H9 (cell line): ENCODE measurements at regions not wholly inside any gene's neighbourhood (a gene's known extent, or its start where the extent isn't known, plus 50 kb on each side); places are given as distances from the start of the nearest gene placed in this dataset.

Experiments used
- DNase-seq: peaks from one replicate; pipeline ENCODE4 v3.0.0-alpha.2; 2017
- H2AFZ ChIP-seq: one replicate; pipeline ENCODE4 v1.6.1; 2013; ENCODE audit warnings: mild to moderate bottlenecking, low read length, control low read depth, moderate library complexity
- H2AK5ac ChIP-seq: 2 replicates; pipeline ENCODE4 v1.6.1; 2013; ENCODE audit warnings: low read length, control low read depth, mixed read lengths; ENCODE audit not compliant: insufficient read length
- H2BK120ac ChIP-seq: one replicate; pipeline ENCODE4 v1.6.1; 2013; ENCODE audit warnings: low read depth, mild to moderate bottlenecking, low read length, control low read depth, inconsistent platforms; ENCODE audit not compliant: poor library complexity, severe bottlenecking
- H2BK12ac ChIP-seq: 2 replicates; pipeline ENCODE4 v1.6.1; 2013; ENCODE audit warnings: low read length, control low read depth, mixed read lengths, low read depth; ENCODE audit not compliant: insufficient read length
- H2BK15ac ChIP-seq: 2 replicates; pipeline ENCODE4 v1.6.1; 2013; ENCODE audit warnings: low read depth, low read length, control low read depth
- H2BK20ac ChIP-seq: one replicate; pipeline ENCODE4 v1.6.1; 2013; ENCODE audit warnings: low read depth, mild to moderate bottlenecking, low read length, control low read depth, inconsistent platforms; ENCODE audit not compliant: poor library complexity, severe bottlenecking
- H2BK5ac ChIP-seq: 2 replicates; pipeline ENCODE4 v1.6.1; 2013; ENCODE audit warnings: low read length, control low read depth, mixed read lengths; ENCODE audit not compliant: insufficient read length
- H3K14ac ChIP-seq: 2 replicates; pipeline ENCODE4 v1.6.1; 2013; ENCODE audit warnings: low read length, control low read depth; ENCODE audit not compliant: insufficient read depth
- H3K18ac ChIP-seq: 2 replicates; pipeline ENCODE4 v1.6.1; 2013; ENCODE audit warnings: low read depth, mild to moderate bottlenecking, mixed read lengths, low read length, control low read depth; ENCODE audit not compliant: insufficient read length
- H3K23ac ChIP-seq: 2 replicates; pipeline ENCODE4 v1.6.1; 2013; ENCODE audit warnings: low read length, control low read depth, mixed read lengths, low read depth; ENCODE audit not compliant: insufficient read length
- H3K23me2 ChIP-seq: 2 replicates; pipeline ENCODE4 v1.6.1; 2013; ENCODE audit warnings: low read depth, mild to moderate bottlenecking, mixed read lengths, low read length, control low read depth; ENCODE audit not compliant: insufficient read length, poor library complexity, severe bottlenecking
- H3K27ac ChIP-seq: 2 replicates; pipeline ENCODE4 v1.5.1; 2013; ENCODE audit warnings: low read length, control low read depth, mixed read lengths, low read depth; ENCODE audit not compliant: insufficient read length
- H3K27me3 ChIP-seq: 2 replicates; pipeline ENCODE4 v1.6.1; 2013; ENCODE audit warnings: low read length, control low read depth, inconsistent platforms; ENCODE audit not compliant: insufficient read depth
- H3K4ac ChIP-seq: 2 replicates; pipeline ENCODE4 v1.6.1; 2013; ENCODE audit warnings: low read depth, mild to moderate bottlenecking, control low read depth, inconsistent platforms, low read length, moderate library complexity
- H3K4me1 ChIP-seq: 2 replicates; pipeline ENCODE4 v1.6.1; 2013; ENCODE audit warnings: low read length, control low read depth, inconsistent platforms; ENCODE audit not compliant: insufficient read depth
- H3K4me2 ChIP-seq: 2 replicates; pipeline ENCODE4 v1.6.1; 2013; ENCODE audit warnings: low read length, control low read depth, mixed read lengths; ENCODE audit not compliant: insufficient read length, insufficient read depth
- H3K56ac ChIP-seq: 2 replicates; pipeline ENCODE4 v1.6.1; 2013; ENCODE audit warnings: low read depth, mild to moderate bottlenecking, mixed read lengths, low read length, control low read depth; ENCODE audit not compliant: insufficient read length
- H3K79me1 ChIP-seq: 2 replicates; pipeline ENCODE4 v1.6.1; 2013; ENCODE audit warnings: low read depth, mild to moderate bottlenecking, moderate library complexity, low read length, control low read depth, inconsistent platforms; ENCODE audit not compliant: insufficient read depth, poor library complexity, severe bottlenecking
- H3K79me2 ChIP-seq: 2 replicates; pipeline ENCODE4 v1.6.1; 2013; ENCODE audit warnings: low read length, control low read depth, inconsistent platforms; ENCODE audit not compliant: insufficient read depth
- H3K9ac ChIP-seq: 2 replicates; pipeline ENCODE4 v1.6.1; 2013; ENCODE audit warnings: low read length, control low read depth, mixed read lengths; ENCODE audit not compliant: insufficient read length; ENCODE audit errors: extremely low read depth
- H3K9me3 ChIP-seq: one replicate; pipeline ENCODE4 v1.6.1; 2013; ENCODE audit warnings: low read depth, low read length, inconsistent platforms; ENCODE audit not compliant: control insufficient read depth
- H3T11ph ChIP-seq: one replicate; pipeline ENCODE4 v1.6.1; 2013; ENCODE audit warnings: mild to moderate bottlenecking, low read length, control low read depth, inconsistent platforms
- H4K20me1 ChIP-seq: one replicate; pipeline ENCODE4 v1.6.1; 2013; ENCODE audit not compliant: control insufficient read depth, insufficient read length, insufficient read depth
- H4K5ac ChIP-seq: 2 replicates; pipeline ENCODE4 v1.6.1; 2013; ENCODE audit warnings: low read depth, mild to moderate bottlenecking, mixed read lengths, low read length, control low read depth; ENCODE audit not compliant: insufficient read length
- H4K8ac ChIP-seq: replicated peaks from 2 replicates; pipeline ENCODE4 v1.6.1; 2013; ENCODE audit warnings: low read length, control low read depth, mixed read lengths, low read depth; ENCODE audit not compliant: insufficient read length
- H4K91ac ChIP-seq: 2 replicates; pipeline ENCODE4 v1.6.1; 2013; ENCODE audit warnings: low read depth, mild to moderate bottlenecking, moderate library complexity, mixed read lengths, low read length, control low read depth; ENCODE audit not compliant: insufficient read length
- H3K27ac Mint-ChIP-seq, 3 experiments: 2 replicates in 2 of 3; 3 replicates in 1 of 3; pipeline ENCODE4 v1.8.0; 2020 to 2021; ENCODE audit warnings: mixed read lengths in 3 of 3, mild to moderate bottlenecking in 1 of 3, moderate library complexity in 1 of 3
- H3K27me3 Mint-ChIP-seq: 2 replicates; pipeline ENCODE4 v1.8.0; 2021; ENCODE audit warnings: low read depth, mild to moderate bottlenecking, moderate library complexity, mixed read lengths
- H3K36me3 Mint-ChIP-seq, 3 experiments: 2 replicates in 2 of 3; 3 replicates in 1 of 3; pipeline ENCODE4 v1.8.0; 2020 to 2021; ENCODE audit warnings: low read depth in 3 of 3, mixed read lengths in 3 of 3; ENCODE audit not compliant: insufficient read depth in 1 of 3
- H3K4me1 Mint-ChIP-seq, 2 experiments: 2 replicates each; pipeline ENCODE4 v1.8.0; 2020; ENCODE audit warnings: mixed read lengths in 2 of 2
- H3K4me3 Mint-ChIP-seq, 2 experiments: 2 replicates in 1 of 2; 3 replicates in 1 of 2; pipeline ENCODE4 v1.8.0; 2020 to 2021; ENCODE audit warnings: mild to moderate bottlenecking in 2 of 2, mixed read lengths in 2 of 2, moderate library complexity in 1 of 2
- H3K9me3 Mint-ChIP-seq, 2 experiments: 2 replicates in 1 of 2; 3 replicates in 1 of 2; pipeline ENCODE4 v1.8.0; 2020; ENCODE audit warnings: mild to moderate bottlenecking in 2 of 2, mixed read lengths in 2 of 2, moderate library complexity in 1 of 2
- WGBS: extraction: QIAGEN DNeasy Blood & Tissue Kit; methylation state at CpG from one replicate; pipeline ENCODE4 v1.1.7; 2013; ENCODE audit warnings: missing lambda C conversion rate, low lambda C conversion rate, mixed read lengths; ENCODE audit not compliant: insufficient read length; ENCODE audit errors: extremely low coverage; 5-methylcytosine and 5-hydroxymethylcytosine counted together
- TF ChIP-seq, protein P1 (sequence below): fragments of 200-600 bp; sonication (generic); conservative IDR thresholded peaks from 3 replicates; pipeline ENCODE4 v1.8.0; 2021; ENCODE audit warnings: antibody characterized with exemption, mild to moderate bottlenecking

DNA sequence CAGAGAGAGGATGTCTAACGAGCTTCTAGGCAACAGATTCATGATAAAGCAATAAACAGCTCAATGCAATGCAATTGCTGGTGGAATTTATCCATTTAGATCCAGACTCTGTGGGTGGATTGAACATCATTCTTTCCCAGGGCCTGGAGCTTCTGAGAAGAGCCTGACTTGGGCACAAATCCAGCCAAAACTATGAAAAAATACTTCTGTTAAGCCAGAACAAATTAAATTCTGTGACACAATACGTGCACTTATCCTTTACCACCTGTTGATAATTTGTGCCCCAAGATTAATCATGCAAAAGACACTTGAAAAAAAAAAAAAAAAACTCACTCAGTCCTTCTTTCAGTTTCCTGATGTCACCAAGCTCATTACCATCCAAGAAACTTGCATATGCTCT is 446.0 kb upstream of the DCN start:
- no peaks in the 10 kb centered on the region for H3K4me1 ChIP-seq
- no peak overlapping the region for H3K14ac ChIP-seq
- Mint-ChIP-seq H3K4me3 (no peak overlapping the region), H3K27me3 (no peaks in the 10 kb centered on the region), H3K4me1 (no peaks in the 10 kb centered on the region), H3K36me3 (peaks cover 2 to 17% (median 3%) of the 10 kb centered on the region in 3 experiments; a peak in 5 of 7 replicates), H3K9me3 (peaks cover 10 to 19% of the 10 kb centered on the region in 2 experiments), H3K27ac (no peak overlapping the region)
- no peak for DNase-seq
- H2BK20ac ChIP-seq, result no peak overlapping the region
- no peak overlapping the region for H4K5ac ChIP-seq
- H3K27ac ChIP-seq, result no peak overlapping the region
- no peaks in the 10 kb centered on the region for H4K20me1 ChIP-seq
- no peak overlapping the region for H2AFZ ChIP-seq
- WGBS, result no CpG with 5 or more reads among the region's 2 CpGs
- no peaks in the 10 kb centered on the region for H3K9me3 ChIP-seq
- H4K91ac ChIP-seq, result no peak overlapping the region
- H2BK5ac ChIP-seq, result no peak overlapping the region
- H3K18ac ChIP-seq, result no peak overlapping the region
- H3K27me3 ChIP-seq, result no peaks in the 10 kb centered on the region
- no peak overlapping the region for H3K4me2 ChIP-seq
- TF ChIP-seq, protein P1, sequence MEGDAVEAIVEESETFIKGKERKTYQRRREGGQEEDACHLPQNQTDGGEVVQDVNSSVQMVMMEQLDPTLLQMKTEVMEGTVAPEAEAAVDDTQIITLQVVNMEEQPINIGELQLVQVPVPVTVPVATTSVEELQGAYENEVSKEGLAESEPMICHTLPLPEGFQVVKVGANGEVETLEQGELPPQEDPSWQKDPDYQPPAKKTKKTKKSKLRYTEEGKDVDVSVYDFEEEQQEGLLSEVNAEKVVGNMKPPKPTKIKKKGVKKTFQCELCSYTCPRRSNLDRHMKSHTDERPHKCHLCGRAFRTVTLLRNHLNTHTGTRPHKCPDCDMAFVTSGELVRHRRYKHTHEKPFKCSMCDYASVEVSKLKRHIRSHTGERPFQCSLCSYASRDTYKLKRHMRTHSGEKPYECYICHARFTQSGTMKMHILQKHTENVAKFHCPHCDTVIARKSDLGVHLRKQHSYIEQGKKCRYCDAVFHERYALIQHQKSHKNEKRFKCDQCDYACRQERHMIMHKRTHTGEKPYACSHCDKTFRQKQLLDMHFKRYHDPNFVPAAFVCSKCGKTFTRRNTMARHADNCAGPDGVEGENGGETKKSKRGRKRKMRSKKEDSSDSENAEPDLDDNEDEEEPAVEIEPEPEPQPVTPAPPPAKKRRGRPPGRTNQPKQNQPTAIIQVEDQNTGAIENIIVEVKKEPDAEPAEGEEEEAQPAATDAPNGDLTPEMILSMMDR, result no peak
- no peak overlapping the region for H4K8ac ChIP-seq
- no peaks in the 10 kb centered on the region for H3K23me2 ChIP-seq
- H2BK120ac ChIP-seq, result no peak overlapping the region
- H2BK15ac ChIP-seq, result no peak overlapping the region
- no peak overlapping the region for H2AK5ac ChIP-seq
- no peaks in the 10 kb centered on the region for H3K79me2 ChIP-seq
- H3K4ac ChIP-seq, result no peak overlapping the region
- no peak overlapping the region for H3K9ac ChIP-seq
- no peaks in the 10 kb centered on the region for H3K79me1 ChIP-seq
- no peak overlapping the region for H3K23ac ChIP-seq
- H2BK12ac ChIP-seq, result no peak overlapping the region
- no peak overlapping the region for H3K56ac ChIP-seq
- H3T11ph ChIP-seq, result no peak overlapping the region
